Keratinocyte (primary cell): ENCODE measurements at regions not wholly inside any gene's neighbourhood (a gene's known extent, or its start where the extent isn't known, plus 50 kb on each side); places are given as distances from the start of the nearest gene placed in this dataset.

Experiments
- EZH2 ChIP-seq: IDR thresholded peaks from one replicate; pipeline ENCODE4 v1.6.1; 2012; ENCODE audit warnings: inconsistent platforms, mild to moderate bottlenecking, low read length, moderate library complexity
- TF ChIP-seq, protein P1 (sequence below), 3 experiments: IDR thresholded peaks in 1 of 3; conservative IDR thresholded peaks in 1 of 3; optimal IDR thresholded peaks in 1 of 3; 2 replicates in 2 of 3; 3 replicates in 1 of 3; pipeline versions ENCODE3 to v1.5.1; 2011; ENCODE audit warnings: low read length in 3 of 3, mild to moderate bottlenecking in 3 of 3, moderate library complexity in 2 of 3, control low read depth in 1 of 3, inconsistent platforms in 1 of 3; ENCODE audit not compliant: insufficient read depth in 2 of 3; ENCODE audit errors: extremely low read depth in 1 of 3

DNA sequence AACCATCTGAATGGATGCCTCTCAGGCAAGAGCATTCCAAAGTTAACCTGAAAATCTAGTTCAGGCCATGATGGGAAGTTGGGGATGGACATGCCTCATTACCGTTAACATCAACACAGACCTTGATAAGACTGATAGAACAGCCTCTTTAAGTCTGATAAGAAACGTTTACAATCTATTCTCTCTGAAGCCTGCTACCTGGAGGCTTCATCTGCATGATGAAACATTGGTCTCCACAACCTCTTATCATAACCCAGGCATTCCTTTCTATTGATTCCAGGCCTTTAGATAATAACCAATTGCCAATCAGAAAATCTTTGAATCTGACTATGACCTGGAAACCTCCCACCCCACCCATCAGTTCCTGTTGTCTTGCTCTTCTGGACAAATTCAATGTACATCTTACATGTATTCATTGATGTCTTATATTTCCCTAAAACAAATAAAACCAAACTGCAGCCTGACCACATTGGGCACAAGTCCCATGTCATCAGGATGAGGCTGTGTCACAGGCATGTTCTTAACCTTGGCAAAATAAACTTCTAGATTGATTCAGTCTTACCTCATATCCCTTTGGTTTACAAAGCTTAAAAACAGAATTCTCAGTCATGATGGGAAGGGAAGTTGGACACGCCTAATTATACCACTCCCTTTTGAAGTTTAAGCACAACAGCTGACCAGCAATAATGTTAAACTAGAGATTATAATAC, 843.8 kb upstream of the SPRY2 start:
- TF ChIP-seq, protein P1, sequence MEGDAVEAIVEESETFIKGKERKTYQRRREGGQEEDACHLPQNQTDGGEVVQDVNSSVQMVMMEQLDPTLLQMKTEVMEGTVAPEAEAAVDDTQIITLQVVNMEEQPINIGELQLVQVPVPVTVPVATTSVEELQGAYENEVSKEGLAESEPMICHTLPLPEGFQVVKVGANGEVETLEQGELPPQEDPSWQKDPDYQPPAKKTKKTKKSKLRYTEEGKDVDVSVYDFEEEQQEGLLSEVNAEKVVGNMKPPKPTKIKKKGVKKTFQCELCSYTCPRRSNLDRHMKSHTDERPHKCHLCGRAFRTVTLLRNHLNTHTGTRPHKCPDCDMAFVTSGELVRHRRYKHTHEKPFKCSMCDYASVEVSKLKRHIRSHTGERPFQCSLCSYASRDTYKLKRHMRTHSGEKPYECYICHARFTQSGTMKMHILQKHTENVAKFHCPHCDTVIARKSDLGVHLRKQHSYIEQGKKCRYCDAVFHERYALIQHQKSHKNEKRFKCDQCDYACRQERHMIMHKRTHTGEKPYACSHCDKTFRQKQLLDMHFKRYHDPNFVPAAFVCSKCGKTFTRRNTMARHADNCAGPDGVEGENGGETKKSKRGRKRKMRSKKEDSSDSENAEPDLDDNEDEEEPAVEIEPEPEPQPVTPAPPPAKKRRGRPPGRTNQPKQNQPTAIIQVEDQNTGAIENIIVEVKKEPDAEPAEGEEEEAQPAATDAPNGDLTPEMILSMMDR (optimal IDR thresholded peaks at IDR 0.05 in 1 of 3, IDR thresholded peaks at IDR 0.05 in 1 of 3, conservative IDR thresholded peaks at IDR 0.05 in 1 of 3; ENCODE audit: extremely low read depth in 1 of 3, insufficient read depth in 2 of 3, low read length in 3 of 3): no peak
- TF ChIP-seq EZH2: no peak
